HL-60/S4 (cell line): ENCODE measurements at regions not wholly inside any gene's neighbourhood (a gene's known extent, or its start where the extent isn't known, plus 50 kb on each side); places are given as distances from the start of the nearest gene placed in this dataset.
"Not testable (repeated sequence)": the region's sequence is repeated elsewhere in the genome, so short reads cannot be mapped to it uniquely, and the experiment has no call there.

Experiments used
- in situ Hi-C: fragments of 300-500 bp; cut with MboI; formaldehyde crosslinking; loops from 2 replicates; pipeline ENCODE4 v1.14.3; 2022; ENCODE audit warnings: low sequenced_read_pairs

DNA sequence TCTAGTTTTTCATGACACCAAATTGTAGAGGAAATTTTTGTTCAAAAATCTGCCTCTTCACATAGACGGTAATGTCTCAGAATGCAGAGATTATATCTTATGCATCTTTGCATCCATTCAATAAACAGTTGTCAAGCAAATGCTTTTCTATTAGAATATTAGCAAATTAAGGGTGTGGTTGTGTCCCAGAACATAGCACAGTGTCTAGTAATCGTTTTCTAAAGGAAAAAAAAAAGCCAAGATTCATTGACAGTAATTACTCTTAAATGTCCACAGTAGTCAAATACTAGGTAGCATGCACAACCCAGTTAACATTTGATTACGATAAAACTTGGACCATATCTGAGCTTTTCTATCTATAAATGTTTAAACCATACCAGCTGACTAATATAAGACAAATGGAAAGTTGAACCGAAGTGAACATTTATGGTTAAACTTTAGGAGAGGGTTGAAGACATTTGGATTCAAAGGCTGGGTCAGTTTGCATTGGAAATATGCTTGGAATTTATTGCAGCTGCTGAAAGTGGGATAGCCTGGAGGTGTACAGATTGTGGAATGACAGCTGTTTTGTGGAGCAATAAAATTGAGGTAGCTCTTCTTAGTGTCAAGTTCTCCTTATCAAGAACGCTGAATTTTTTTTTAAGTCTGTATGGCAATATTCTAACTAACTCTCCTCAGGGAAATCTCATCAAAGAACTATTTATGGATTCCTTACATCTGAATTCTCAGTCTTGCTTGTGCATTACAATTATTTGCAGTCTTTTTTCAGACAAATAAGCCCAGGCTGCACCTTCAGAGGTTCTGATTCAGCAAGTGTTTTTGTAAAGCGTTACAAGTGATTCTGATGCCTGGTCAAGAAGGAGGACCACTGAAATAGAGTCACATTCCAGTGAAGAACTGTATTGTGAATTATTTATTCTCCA lies 66.7 kb upstream of the ATP2B1 start:
- in situ Hi-C loops, result no loop called here

- in situ Hi-C loops, result no loop called here
Observed at GRCh38 chr12:89774645-89775044, 66.0 kb upstream of the ATP2B1 start.

DNA sequence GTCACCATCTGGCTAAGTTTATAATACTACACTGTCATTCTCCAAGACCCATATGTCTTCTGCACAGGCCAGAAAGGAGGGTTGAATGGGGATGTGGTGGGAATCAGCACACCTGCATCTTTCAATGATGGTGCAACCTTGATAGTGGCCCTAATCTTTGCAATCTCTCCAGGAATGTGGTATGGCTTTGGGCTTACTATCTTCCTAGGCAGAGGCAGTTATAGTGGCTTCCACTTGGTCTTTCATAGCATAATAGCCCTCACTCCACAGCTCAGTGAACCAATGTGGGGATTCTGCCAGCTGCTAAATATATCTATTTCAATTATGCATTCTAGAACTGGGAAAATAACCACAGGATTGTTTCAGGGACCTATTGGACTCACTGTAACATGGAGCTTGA lies 61.8 kb upstream of the ATP2B1 start:
- in situ Hi-C loops, result no loop called here

- in situ Hi-C loops, result no loop called here
Observed at GRCh38 chr12:89769483-89769818, 60.8 kb upstream of the ATP2B1 start.

DNA sequence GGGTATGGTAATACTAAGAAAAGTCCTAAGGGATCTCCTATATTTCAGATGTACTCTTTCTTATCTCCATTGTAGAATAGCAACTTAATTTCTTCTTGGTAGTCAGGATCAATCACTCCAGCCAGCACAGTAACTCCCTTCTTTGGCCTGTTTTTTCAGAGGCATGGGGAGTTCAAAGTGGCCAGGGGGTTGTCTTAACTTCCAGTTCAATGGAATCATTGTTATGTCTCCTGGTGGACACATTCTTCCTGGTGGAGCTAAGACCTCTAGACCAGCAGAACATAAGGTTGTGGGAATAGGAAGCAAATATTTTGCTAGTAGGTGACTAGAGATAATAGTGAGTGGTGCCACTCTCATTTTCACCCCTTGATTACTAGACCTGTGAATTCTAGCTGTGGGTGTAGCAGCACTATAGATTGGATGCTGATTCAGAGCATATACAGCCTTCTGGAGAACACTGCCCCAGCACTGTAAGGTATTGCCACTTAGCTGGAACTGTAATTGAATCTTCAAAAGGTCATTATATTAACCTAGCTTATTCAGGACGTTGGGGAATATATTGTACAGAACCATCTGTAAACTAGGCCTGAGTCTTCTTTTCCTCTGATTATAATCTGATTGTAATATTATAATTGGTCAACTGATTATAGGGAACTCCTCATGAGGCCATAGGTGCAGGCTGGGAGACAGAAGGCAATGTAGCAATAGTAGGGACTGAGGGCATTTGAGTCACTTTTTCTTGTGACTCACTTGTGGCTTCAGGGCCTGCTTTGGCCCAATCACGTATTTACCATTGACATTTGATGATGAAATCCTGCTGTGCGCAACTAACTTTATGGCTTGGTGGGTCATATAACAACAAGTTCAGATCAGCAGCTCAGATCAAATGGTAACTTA lies 60.2 kb upstream of the ATP2B1 start:
- in situ Hi-C loops, result no loop called here

GRCh38 chr12:89765959-89766824 lies 57.6 kb upstream of the ATP2B1 start:
- in situ Hi-C loops, result no loop called here

DNA sequence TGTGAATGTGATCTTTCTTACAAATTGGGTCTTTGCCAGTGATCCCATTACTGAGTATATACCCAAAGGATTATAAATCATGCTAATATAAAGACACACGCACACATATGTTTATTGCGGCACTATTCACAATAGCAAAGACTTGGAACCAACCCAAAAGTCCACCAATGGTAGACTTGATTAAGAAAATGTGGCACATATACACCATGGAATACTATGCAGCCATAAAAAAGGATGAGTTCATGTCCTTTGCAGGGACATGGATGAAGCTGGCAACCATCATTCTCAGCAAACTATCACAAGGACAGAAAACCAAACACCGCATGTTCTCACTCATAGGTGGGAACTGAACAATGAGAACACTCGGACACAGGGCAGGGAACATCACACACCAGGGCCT lies 55.5 kb upstream of the ATP2B1 start:
- in situ Hi-C loops, result not testable (repeated sequence)

GRCh38 chr12:89762498-89763170 lies 54.0 kb upstream of the ATP2B1 start:
- in situ Hi-C loops, result no loop called here

- in situ Hi-C loops, result no loop called here
Observed at GRCh38 chr12:89760783-89761182, 52.1 kb upstream of the ATP2B1 start.
